ENCODE measurements at regions not wholly inside any gene's neighbourhood (a gene's known extent, or its start where the extent isn't known, plus 50 kb on each side); places are given as distances from the start of the nearest gene placed in this dataset.

- Mint-ChIP-seq H3K36me3 (ENCODE audit: low read depth) (no peaks in the 10 kb centered on the region), H3K27ac (no peak overlapping the region), H3K4me3 (no peak overlapping the region), H3K27me3 (ENCODE audit: insufficient read depth) (peaks cover 5% of the 10 kb centered on the region; the same call in 1 of the 2 replicates), H3K9me3 (no peaks in the 10 kb centered on the region), H3K4me1 (ENCODE audit: low read depth) (peaks cover 13% of the 10 kb centered on the region)
- DNase-seq, result no peak
- TF ChIP-seq CTCF (IDR thresholded peaks at IDR 0.05), result no peak
These were observed 419.9 kb upstream of the ZFP42 start for GRCh38 chr4:187575706-187576105.

GRCh38 chr4:187576751-187577150, 418.8 kb upstream of the ZFP42 start:
- no peaks in the 10 kb centered on the region for H3K36me3 Mint-ChIP-seq (ENCODE audit: low read depth)
- no peaks in the 10 kb centered on the region for H3K9me3 Mint-ChIP-seq
- peaks cover 5% of the 10 kb centered on the region; the same call in 1 of the 2 replicates for H3K27me3 Mint-ChIP-seq (ENCODE audit: insufficient read depth)
- no peak for DNase-seq
- H3K4me1 Mint-ChIP-seq (ENCODE audit: low read depth), result peaks cover 13% of the 10 kb centered on the region
- no peak overlapping the region for H3K4me3 Mint-ChIP-seq
- no peak for TF ChIP-seq CTCF (IDR thresholded peaks at IDR 0.05)
- no peak overlapping the region for H3K27ac Mint-ChIP-seq

GRCh38 chr4:187577941-187578480, 417.6 kb upstream of the ZFP42 start:
- no peak overlapping the region for H3K4me3 Mint-ChIP-seq
- no peak for DNase-seq
- no peak overlapping the region for H3K27ac Mint-ChIP-seq
- H3K9me3 Mint-ChIP-seq, result no peaks in the 10 kb centered on the region
- TF ChIP-seq CTCF (IDR thresholded peaks at IDR 0.05), result no peak
- 0 out of 2 replicates have a peak, but pooled peaks cover 2% of the 10 kb centered on the region for H3K27me3 Mint-ChIP-seq (ENCODE audit: insufficient read depth)
- H3K4me1 Mint-ChIP-seq (ENCODE audit: low read depth), result peaks cover 13% of the 10 kb centered on the region
- no peaks in the 10 kb centered on the region for H3K36me3 Mint-ChIP-seq (ENCODE audit: low read depth)

GRCh38 chr4:187586892-187587291, 408.7 kb upstream of the ZFP42 start:
- H3K4me1 Mint-ChIP-seq (ENCODE audit: low read depth), result 0 out of 2 replicates have a peak, but pooled peaks cover 4% of the 10 kb centered on the region
- H3K4me3 Mint-ChIP-seq, result no peak overlapping the region
- no peak for TF ChIP-seq CTCF (IDR thresholded peaks at IDR 0.05)
- H3K27me3 Mint-ChIP-seq (ENCODE audit: insufficient read depth), result no peaks in the 10 kb centered on the region
- no peak for DNase-seq
- no peak overlapping the region for H3K27ac Mint-ChIP-seq
- H3K36me3 Mint-ChIP-seq (ENCODE audit: low read depth), result no peaks in the 10 kb centered on the region; the same call in 1 of the 2 replicates
- H3K9me3 Mint-ChIP-seq, result no peaks in the 10 kb centered on the region

- no peaks in the 10 kb centered on the region for H3K9me3 Mint-ChIP-seq
- peaks cover 13% of the 10 kb centered on the region for H3K36me3 Mint-ChIP-seq (ENCODE audit: low read depth)
- H3K27ac Mint-ChIP-seq, result no peak overlapping the region
- no peak for TF ChIP-seq CTCF (IDR thresholded peaks at IDR 0.05)
- H3K4me1 Mint-ChIP-seq (ENCODE audit: low read depth), result peaks cover 39% of the 10 kb centered on the region
- no peaks in the 10 kb centered on the region for H3K27me3 Mint-ChIP-seq (ENCODE audit: insufficient read depth)
- DNase-seq, result no peak
- H3K4me3 Mint-ChIP-seq, result no peak overlapping the region
These were observed 397.4 kb upstream of the ZFP42 start for GRCh38 chr4:187598196-187598595.

Data from HFFc6 (cell line).